ENCODE measurements at regions not wholly inside any gene's neighbourhood (a gene's known extent, or its start where the extent isn't known, plus 50 kb on each side); places are given as distances from the start of the nearest gene placed in this dataset.

GRCh38 chr20:7499201-7499600, 441.1 kb downstream of the HAO1 start:
- Histone ChIP-seq H3K4me3 (no peak overlapping the region), H3K4me1 (replicated peaks) (no peaks in the 10 kb centered on the region), H3K27ac (no peak overlapping the region), H3K9me3 (no peaks in the 10 kb centered on the region), H3K27me3 (replicated peaks; ENCODE audit: insufficient read depth) (no peaks in the 10 kb centered on the region), H3K36me3 (no peaks in the 10 kb centered on the region)
- TF ChIP-seq POLR2AphosphoS5 (IDR thresholded peaks at IDR 0.05) (no peak), POLR2A (IDR thresholded peaks at IDR 0.05) (no peak)
- TF ChIP-seq, protein P1, sequence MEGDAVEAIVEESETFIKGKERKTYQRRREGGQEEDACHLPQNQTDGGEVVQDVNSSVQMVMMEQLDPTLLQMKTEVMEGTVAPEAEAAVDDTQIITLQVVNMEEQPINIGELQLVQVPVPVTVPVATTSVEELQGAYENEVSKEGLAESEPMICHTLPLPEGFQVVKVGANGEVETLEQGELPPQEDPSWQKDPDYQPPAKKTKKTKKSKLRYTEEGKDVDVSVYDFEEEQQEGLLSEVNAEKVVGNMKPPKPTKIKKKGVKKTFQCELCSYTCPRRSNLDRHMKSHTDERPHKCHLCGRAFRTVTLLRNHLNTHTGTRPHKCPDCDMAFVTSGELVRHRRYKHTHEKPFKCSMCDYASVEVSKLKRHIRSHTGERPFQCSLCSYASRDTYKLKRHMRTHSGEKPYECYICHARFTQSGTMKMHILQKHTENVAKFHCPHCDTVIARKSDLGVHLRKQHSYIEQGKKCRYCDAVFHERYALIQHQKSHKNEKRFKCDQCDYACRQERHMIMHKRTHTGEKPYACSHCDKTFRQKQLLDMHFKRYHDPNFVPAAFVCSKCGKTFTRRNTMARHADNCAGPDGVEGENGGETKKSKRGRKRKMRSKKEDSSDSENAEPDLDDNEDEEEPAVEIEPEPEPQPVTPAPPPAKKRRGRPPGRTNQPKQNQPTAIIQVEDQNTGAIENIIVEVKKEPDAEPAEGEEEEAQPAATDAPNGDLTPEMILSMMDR (IDR thresholded peaks at IDR 0.05): no peak
- intact Hi-C loops (cut with DNase I): no loop called here
- DNase-seq (ENCODE audit: low spot score): no peak

GRCh38 chr20:7500231-7500663, 440.0 kb downstream of the HAO1 start:
- 86% methylated on average over 1 of the region's 1 CpG for WGBS
- no peaks in the 10 kb centered on the region for H3K36me3 ChIP-seq
- no peak for DNase-seq (ENCODE audit: low spot score)
- H3K9me3 ChIP-seq: no peaks in the 10 kb centered on the region
- H3K4me1 ChIP-seq (replicated peaks): no peaks in the 10 kb centered on the region
- no peaks in the 10 kb centered on the region for H3K27me3 ChIP-seq (replicated peaks; ENCODE audit: insufficient read depth)
- H3K4me3 ChIP-seq: no peak overlapping the region
- TF ChIP-seq POLR2A (IDR thresholded peaks at IDR 0.05) (no peak), POLR2AphosphoS5 (IDR thresholded peaks at IDR 0.05) (no peak)
- TF ChIP-seq, protein P1 (IDR thresholded peaks at IDR 0.05): no peak
- intact Hi-C loops (cut with DNase I): no loop called here
- no peak overlapping the region for H3K27ac ChIP-seq

- TF ChIP-seq POLR2AphosphoS5 (IDR thresholded peaks at IDR 0.05): no peak
- no peak for TF ChIP-seq POLR2A (IDR thresholded peaks at IDR 0.05)
- TF ChIP-seq, protein P1 (IDR thresholded peaks at IDR 0.05): no peak
- no peak for DNase-seq (ENCODE audit: low spot score)
- 65% methylated on average over 3 of the region's 3 CpGs for whole genome bisulfite sequencing
- no peaks in the 10 kb centered on the region for H3K27me3 ChIP-seq (replicated peaks; ENCODE audit: insufficient read depth)
- H3K36me3 ChIP-seq: no peaks in the 10 kb centered on the region
- intact Hi-C loops (cut with DNase I): no loop called here
- no peaks in the 10 kb centered on the region for H3K4me1 ChIP-seq (replicated peaks)
- no peaks in the 10 kb centered on the region for H3K9me3 ChIP-seq
- H3K4me3 ChIP-seq: no peak overlapping the region
- H3K27ac ChIP-seq: no peak overlapping the region
Measured at GRCh38 chr20:7503501-7503900, 436.8 kb downstream of the HAO1 start.

- intact Hi-C loops (cut with DNase I): no loop called here
- TF ChIP-seq POLR2A (IDR thresholded peaks at IDR 0.05): no peak
- 78% methylated on average over 4 of the region's 4 CpGs for WGBS
- H3K4me1 ChIP-seq (replicated peaks): no peaks in the 10 kb centered on the region
- H3K27ac ChIP-seq: no peak overlapping the region
- H3K36me3 ChIP-seq: no peaks in the 10 kb centered on the region
- no peaks in the 10 kb centered on the region for H3K27me3 ChIP-seq (replicated peaks; ENCODE audit: insufficient read depth)
- no peak overlapping the region for H3K4me3 ChIP-seq
- no peak for DNase-seq (ENCODE audit: low spot score)
- H3K9me3 ChIP-seq: no peaks in the 10 kb centered on the region
Measured at GRCh38 chr20:7505152-7505834, 435.0 kb downstream of the HAO1 start.

GRCh38 chr20:7505835-7506221, 434.4 kb downstream of the HAO1 start:
- H3K4me3 ChIP-seq: no peak overlapping the region
- TF ChIP-seq, protein P1 (IDR thresholded peaks at IDR 0.05): no peak
- TF ChIP-seq POLR2AphosphoS5 (IDR thresholded peaks at IDR 0.05): no peak
- TF ChIP-seq POLR2A (IDR thresholded peaks at IDR 0.05): no peak
- no peak for DNase-seq (ENCODE audit: low spot score)
- intact Hi-C loops (cut with DNase I): no loop called here
- no peak overlapping the region for H3K27ac ChIP-seq
- H3K4me1 ChIP-seq (replicated peaks): no peaks in the 10 kb centered on the region
- WGBS: 95% methylated on average over 4 of the region's 4 CpGs
- no peaks in the 10 kb centered on the region for H3K27me3 ChIP-seq (replicated peaks; ENCODE audit: insufficient read depth)
- H3K36me3 ChIP-seq: no peaks in the 10 kb centered on the region
- no peaks in the 10 kb centered on the region for H3K9me3 ChIP-seq
